CD14-positive monocyte (primary cell): ENCODE measurements at regions not wholly inside any gene's neighbourhood (a gene's known extent, or its start where the extent isn't known, plus 50 kb on each side); places are given as distances from the start of the nearest gene placed in this dataset.

Experiments
- DNase-seq, 3 donors: peaks; one replicate each; pipeline ENCODE4 v3.0.0-alpha.2; 2011 to 2022
- H2AFZ ChIP-seq: 2 replicates; pipeline ENCODE4 v1.6.0; 2012; ENCODE audit warnings: mild to moderate bottlenecking, low read depth, low read length, inconsistent platforms; ENCODE audit not compliant: insufficient read depth, poor library complexity, severe bottlenecking
- H3K27ac ChIP-seq, 2 donors: 1 replicate in 1 of 2; 2 replicates in 1 of 2; pipeline ENCODE4 v1.5.1; 2012 to 2013; ENCODE audit warnings: low read length in 2 of 2, control low read depth in 1 of 2, inconsistent platforms in 1 of 2, low read depth in 1 of 2, mild to moderate bottlenecking in 1 of 2
- H3K27me3 ChIP-seq, 2 donors: one replicate each; pipeline versions ENCODE4 v1.6.0 to v1.6.1; 2011 to 2013; ENCODE audit warnings: low read length in 2 of 2; ENCODE audit not compliant: control insufficient read depth in 2 of 2, insufficient read depth in 2 of 2
- H3K36me3 ChIP-seq, 2 donors: replicated peaks in 1 of 2; 1 replicate in 1 of 2; 2 replicates in 1 of 2; pipeline versions ENCODE4 v1.5.1 to v1.6.1; 2012 to 2013; ENCODE audit warnings: low read length in 2 of 2, control low read depth in 1 of 2, inconsistent platforms in 1 of 2, mild to moderate bottlenecking in 1 of 2; ENCODE audit not compliant: insufficient read depth in 2 of 2, control insufficient read depth in 1 of 2
- H3K4me1 ChIP-seq, 2 donors: 1 replicate in 1 of 2; 2 replicates in 1 of 2; pipeline versions ENCODE4 v1.5.1 to v1.6.1; 2012 to 2013; ENCODE audit warnings: low read length in 2 of 2, control low read depth in 1 of 2, inconsistent platforms in 1 of 2, mild to moderate bottlenecking in 1 of 2, moderate library complexity in 1 of 2; ENCODE audit not compliant: insufficient read depth in 2 of 2, control insufficient read depth in 1 of 2
- H3K4me2 ChIP-seq: replicated peaks from 2 replicates; pipeline ENCODE3; 2012; ENCODE audit warnings: low read length, moderate library complexity, mild to moderate bottlenecking; ENCODE audit not compliant: poor library complexity, severe bottlenecking; ENCODE audit errors: extremely low read depth
- H3K4me3 ChIP-seq, 3 experiments: fragments of 200-600 bp in 1 of 3; sonication (generic) in 1 of 3; replicated peaks in 1 of 3; 1 replicate in 2 of 3; 2 replicates in 1 of 3; pipeline ENCODE4 v1.5.1; 2011 to 2013; ENCODE audit warnings: low read length in 3 of 3, mild to moderate bottlenecking in 3 of 3, control low read depth in 2 of 3, low read depth in 2 of 3, inconsistent platforms in 1 of 3, moderate library complexity in 1 of 3
- H3K79me2 ChIP-seq: 2 replicates; pipeline ENCODE4 v1.6.0; 2012; ENCODE audit warnings: mild to moderate bottlenecking, control low read depth, inconsistent platforms, low read length, moderate library complexity; ENCODE audit not compliant: insufficient read depth
- H3K9ac ChIP-seq: 2 replicates; pipeline ENCODE4 v1.6.0; 2017; ENCODE audit warnings: low read length, mild to moderate bottlenecking; ENCODE audit not compliant: insufficient read depth, poor library complexity, severe bottlenecking
- H3K9me3 ChIP-seq, 2 donors: replicated peaks in 1 of 2; 1 replicate in 1 of 2; 2 replicates in 1 of 2; pipeline versions ENCODE4 v1.5.1 to v1.6.1; 2012 to 2013; ENCODE audit warnings: low read length in 2 of 2, control low read depth in 1 of 2; ENCODE audit not compliant: control insufficient read depth in 1 of 2, insufficient read depth in 1 of 2
- H4K20me1 ChIP-seq: 2 replicates; pipeline ENCODE4 v1.6.0; 2012; ENCODE audit warnings: mild to moderate bottlenecking, low read length, control low read depth, moderate library complexity; ENCODE audit not compliant: insufficient read depth
- H3K27ac Mint-ChIP-seq, 7 donors: one replicate each; pipeline ENCODE4 v1.8.0; 2020; ENCODE audit warnings: mild to moderate bottlenecking in 7 of 7, mixed read lengths in 7 of 7, moderate library complexity in 6 of 7, inconsistent platforms in 2 of 7
- H3K27me3 Mint-ChIP-seq, 3 donors: one replicate each; pipeline ENCODE4 v1.8.0; 2021 to 2022; ENCODE audit warnings: low read depth in 3 of 3, mild to moderate bottlenecking in 3 of 3, mixed read lengths in 3 of 3, moderate library complexity in 3 of 3, inconsistent platforms in 1 of 3
- H3K36me3 Mint-ChIP-seq, 2 donors: one replicate each; pipeline ENCODE4 v1.8.0; 2020; ENCODE audit warnings: mixed read lengths in 2 of 2, inconsistent platforms in 1 of 2, mild to moderate bottlenecking in 1 of 2
- H3K4me1 Mint-ChIP-seq: one replicate; pipeline ENCODE4 v1.8.0; 2020; ENCODE audit warnings: mild to moderate bottlenecking, mixed read lengths
- H3K4me3 Mint-ChIP-seq, 2 donors: one replicate each; pipeline ENCODE4 v1.8.0; 2020; ENCODE audit warnings: mild to moderate bottlenecking in 2 of 2, mixed read lengths in 2 of 2, moderate library complexity in 1 of 2
- H3K9me3 Mint-ChIP-seq, 7 donors: one replicate each; pipeline ENCODE4 v1.8.0; 2020 to 2022; ENCODE audit warnings: mixed read lengths in 7 of 7, mild to moderate bottlenecking in 6 of 7, moderate library complexity in 6 of 7, inconsistent platforms in 2 of 7
- CTCF ChIP-seq: fragments of 200-600 bp; IDR thresholded peaks from one replicate; pipeline ENCODE4 v1.8.0; 2022; ENCODE audit warnings: antibody characterized with exemption, mild to moderate bottlenecking
- WGBS: methylation state at CpG from one replicate; pipeline ENCODE4 v1.1.5; 2013; ENCODE audit warnings: missing lambda C conversion rate; ENCODE audit not compliant: insufficient coverage; 5-methylcytosine and 5-hydroxymethylcytosine counted together
- intact Hi-C, 2 donors: fragments of 100-400 bp; cut with micrococcal nuclease; formaldehyde crosslinking; loops; one replicate each; pipeline versions ENCODE4 v1.15.0 to v1.15.1; 2023

DNA sequence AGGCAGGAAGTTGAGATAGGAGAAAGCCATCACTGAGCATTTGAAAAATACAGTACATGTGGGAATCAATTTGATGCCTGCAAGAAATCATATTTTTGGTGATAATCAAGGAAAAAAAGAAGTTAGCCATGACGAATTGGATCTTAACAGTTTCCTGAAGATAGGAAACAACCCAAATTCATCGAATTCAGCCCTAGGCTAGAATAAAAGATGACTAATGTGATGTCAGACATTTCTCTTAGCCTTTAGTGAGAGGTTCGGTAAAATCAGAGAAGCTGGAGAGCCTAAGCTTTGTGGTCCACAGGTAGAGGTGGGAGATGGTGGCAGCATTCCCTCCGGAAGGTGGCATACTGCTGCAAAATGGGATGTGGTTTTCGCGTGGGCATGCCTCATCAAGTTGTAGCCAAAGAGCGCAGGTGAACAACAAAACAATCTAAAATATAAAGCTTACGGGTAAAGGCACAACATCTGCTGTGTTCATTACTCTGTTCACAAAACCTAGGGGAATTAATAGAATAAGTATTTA lies 144.1 kb upstream of the ALCAM start:
- TF ChIP-seq CTCF: no peak
- Histone ChIP-seq H3K79me2 (no peaks in the 10 kb centered on the region), H3K4me3 (no peak overlapping the region), H3K9ac (no peak overlapping the region), H3K9me3 (no peaks in the 10 kb centered on the region), H2AFZ (no peak overlapping the region), H3K4me2 (no peak overlapping the region), H3K27ac (no peak overlapping the region), H4K20me1 (no peaks in the 10 kb centered on the region), H3K36me3 (no peaks in the 10 kb centered on the region), H3K4me1 (no peaks in the 10 kb centered on the region), H3K27me3 (no peaks in the 10 kb centered on the region)
- peaks cover 0 to 12% (median 10%) of the 10 kb centered on the region in 7 donors for H3K9me3 Mint-ChIP-seq
- intact Hi-C loops: no loop called here
- no peak overlapping the region for H3K4me3 Mint-ChIP-seq
- H3K27me3 Mint-ChIP-seq: peaks cover 0 to 4% (median 0%) of the 10 kb centered on the region in 3 donors
- 95% methylated on average over 3 of the region's 8 CpGs for WGBS
- H3K27ac Mint-ChIP-seq: no peak overlapping the region
- no peaks in the 10 kb centered on the region for H3K4me1 Mint-ChIP-seq
- DNase-seq: no peak
- no peaks in the 10 kb centered on the region for H3K36me3 Mint-ChIP-seq

DNA sequence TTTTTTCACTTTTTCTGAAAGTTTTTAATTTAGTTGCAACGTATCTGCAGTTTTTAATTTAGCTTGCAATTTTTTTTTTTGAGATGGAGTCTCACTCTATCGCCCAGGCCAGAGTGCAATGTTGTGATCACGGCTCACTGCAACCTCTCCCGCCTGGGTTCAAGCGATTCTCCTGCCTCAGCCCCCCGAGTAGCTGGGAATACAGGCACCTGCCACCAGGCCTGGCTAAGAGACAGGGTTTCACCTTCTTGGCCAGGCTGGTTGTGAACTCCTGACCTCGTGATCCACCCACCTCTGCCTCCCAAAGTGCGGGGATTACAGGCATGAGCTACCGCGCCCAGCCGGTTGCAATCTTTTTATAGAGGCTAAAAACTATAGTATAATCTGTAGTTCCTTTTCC lies 142.9 kb upstream of the ALCAM start:
- Mint-ChIP-seq H3K36me3 (no peaks in the 10 kb centered on the region), H3K4me3 (no peak overlapping the region), H3K27ac (no peak overlapping the region), H3K27me3 (peaks cover 0 to 4% (median 0%) of the 10 kb centered on the region in 3 donors), H3K9me3 (peaks cover 1 to 12% (median 8%) of the 10 kb centered on the region in 7 donors), H3K4me1 (no peaks in the 10 kb centered on the region)
- Histone ChIP-seq H3K27ac (no peak overlapping the region), H3K4me3 (no peak overlapping the region), H2AFZ (no peak overlapping the region), H3K79me2 (no peaks in the 10 kb centered on the region), H3K36me3 (no peaks in the 10 kb centered on the region), H3K9ac (no peak overlapping the region), H3K9me3 (no peaks in the 10 kb centered on the region), H3K4me2 (no peak overlapping the region), H3K4me1 (no peaks in the 10 kb centered on the region), H4K20me1 (no peaks in the 10 kb centered on the region), H3K27me3 (no peaks in the 10 kb centered on the region)
- intact Hi-C loops: no loop called here
- 94% methylated on average over 6 of the region's 11 CpGs for WGBS
- TF ChIP-seq CTCF: no peak
- DNase-seq: no peak
